SK-N-SH treated with all-trans-retinoic acid at 6 μM for 48 hours (cell line): ENCODE measurements at regions not wholly inside any gene's neighbourhood (a gene's known extent, or its start where the extent isn't known, plus 50 kb on each side); places are given as distances from the start of the nearest gene placed in this dataset.

Source experiments
- ATAC-seq: fragments of 200-7000 bp; cut with Tn5 transposase; 3 replicates; pipeline ENCODE4 v1.9.1; 2020; ENCODE audit warnings: mild to moderate bottlenecking, moderate library complexity
- BACH2 ChIP-seq: fragments of 250-450 bp; sonication (Bioruptor Pico); IDR thresholded peaks from 2 replicates; pipeline ENCODE4 v1.9.0; 2021; ENCODE audit warnings: mild to moderate bottlenecking, borderline replicate concordance
- CREB5 ChIP-seq: fragments of 250-450 bp; sonication (Bioruptor Pico); IDR thresholded peaks from 2 replicates; pipeline ENCODE4 v1.5.1; 2020; ENCODE audit warnings: low read depth, mild to moderate bottlenecking, moderate library complexity
- CSDC2 ChIP-seq: fragments of 250-450 bp; sonication (Bioruptor Pico); IDR thresholded peaks from 2 replicates; pipeline ENCODE4 v1.5.0; 2020; ENCODE audit warnings: mild to moderate bottlenecking, moderate library complexity
- CSRNP3 ChIP-seq: fragments of 250-450 bp; sonication (Bioruptor Pico); IDR thresholded peaks from 2 replicates; pipeline ENCODE4 v1.5.1; 2021; ENCODE audit warnings: mild to moderate bottlenecking, moderate library complexity
- ESRRG ChIP-seq: fragments of 250-450 bp; sonication (Bioruptor Pico); IDR thresholded peaks from 2 replicates; pipeline ENCODE4 v1.6.1; 2021; ENCODE audit warnings: mild to moderate bottlenecking
- GLIS3 ChIP-seq: fragments of 250-450 bp; sonication (Bioruptor Pico); IDR thresholded peaks from 2 replicates; pipeline ENCODE4 v1.5.0; 2020; ENCODE audit warnings: mild to moderate bottlenecking, moderate library complexity
- OSR1 ChIP-seq: fragments of 250-450 bp; sonication (Bioruptor Pico); IDR thresholded peaks from 2 replicates; pipeline ENCODE4 v1.8.0; 2022; ENCODE audit warnings: moderate library complexity, mild to moderate bottlenecking, inconsistent platforms
- PATZ1 ChIP-seq: fragments of 250-450 bp; sonication (Bioruptor Pico); IDR thresholded peaks from 2 replicates; pipeline ENCODE4 v1.8.0; 2020; ENCODE audit warnings: mild to moderate bottlenecking, moderate library complexity, borderline replicate concordance
- POU6F1 ChIP-seq: fragments of 250-450 bp; sonication (Bioruptor Pico); IDR thresholded peaks from 2 replicates; pipeline ENCODE4 v1.8.0; 2021; ENCODE audit warnings: low read depth, mild to moderate bottlenecking, moderate library complexity, borderline replicate concordance
- PPARA ChIP-seq: fragments of 250-450 bp; sonication (Bioruptor Pico); IDR thresholded peaks from 2 replicates; pipeline ENCODE4 v1.5.0; 2020; ENCODE audit warnings: mild to moderate bottlenecking, borderline replicate concordance
- RARB ChIP-seq: fragments of 250-450 bp; sonication (Bioruptor Pico); IDR thresholded peaks from 2 replicates; pipeline ENCODE4 v1.8.0; 2021; ENCODE audit warnings: mild to moderate bottlenecking, moderate library complexity
- SNAI2 ChIP-seq: fragments of 250-450 bp; sonication (Bioruptor Pico); IDR thresholded peaks from 2 replicates; pipeline ENCODE4 v1.5.0; 2020; ENCODE audit warnings: mild to moderate bottlenecking, moderate library complexity
- TCF4 ChIP-seq: fragments of 250-450 bp; sonication (Bioruptor Pico); IDR thresholded peaks from 2 replicates; pipeline ENCODE4 v1.8.0; 2021; ENCODE audit warnings: mild to moderate bottlenecking, moderate library complexity, borderline replicate concordance
- TOX ChIP-seq: fragments of 250-450 bp; sonication (Bioruptor Pico); IDR thresholded peaks from 2 replicates; pipeline ENCODE4 v1.8.0; 2021; ENCODE audit warnings: mild to moderate bottlenecking, moderate library complexity, borderline replicate concordance
- TSHZ2 ChIP-seq: fragments of 250-450 bp; sonication (Bioruptor Pico); IDR thresholded peaks from 2 replicates; pipeline ENCODE4 v1.5.0; 2020; ENCODE audit warnings: mild to moderate bottlenecking, moderate library complexity
- ZC3H10 ChIP-seq: fragments of 250-450 bp; sonication (Bioruptor Pico); IDR thresholded peaks from 2 replicates; pipeline ENCODE4 v1.5.1; 2021; ENCODE audit warnings: mild to moderate bottlenecking, moderate library complexity
- ZFP3 ChIP-seq: fragments of 250-450 bp; sonication (Bioruptor Pico); IDR thresholded peaks from 2 replicates; pipeline ENCODE4 v1.5.0; 2020; ENCODE audit warnings: mild to moderate bottlenecking, moderate library complexity
- ZFP30 ChIP-seq: fragments of 450-650 bp; formaldehyde crosslinking; IDR thresholded peaks from 2 replicates; pipeline ENCODE4 v1.5.0; 2022; ENCODE audit warnings: mild to moderate bottlenecking, moderate library complexity
- ZNF565 ChIP-seq: fragments of 450-650 bp; formaldehyde crosslinking; conservative IDR thresholded peaks from 2 replicates; pipeline ENCODE4 v1.5.0; 2020; ENCODE audit warnings: low read depth, mild to moderate bottlenecking, moderate library complexity
- ZNF70 ChIP-seq: fragments of 450-650 bp; formaldehyde crosslinking; IDR thresholded peaks from 2 replicates; pipeline ENCODE4 v1.5.0; 2020; ENCODE audit warnings: mild to moderate bottlenecking, moderate library complexity
- ZNF8 ChIP-seq: fragments of 450-650 bp; formaldehyde crosslinking; IDR thresholded peaks from 2 replicates; pipeline ENCODE4 v1.5.0; 2020; ENCODE audit warnings: mild to moderate bottlenecking, moderate library complexity

- TF ChIP-seq ZC3H10 (CRISPR knock-in tag), result no peak
- no peak for TF ChIP-seq ESRRG (CRISPR knock-in tag)
- no peak for TF ChIP-seq PPARA (CRISPR knock-in tag)
- no peak for TF ChIP-seq ZNF70
- TF ChIP-seq TOX (CRISPR knock-in tag), result no peak
- TF ChIP-seq, all 23 proteins: peak for 0
- ATAC-seq, result no peak
These were observed 362.5 kb upstream of the ERCC4 start for GRCh38 chr16:13557418-13557817.

- ATAC-seq, result no peak
These were observed 361.2 kb upstream of the ERCC4 start for GRCh38 chr16:13558752-13559151.

GRCh38 chr16:13559624-13560023 is 360.3 kb upstream of the ERCC4 start:
- ATAC-seq, result no peak
- TF ChIP-seq PATZ1 (CRISPR knock-in tag), result no peak
- no peak for TF ChIP-seq CSRNP3 (CRISPR knock-in tag)
- no peak for TF ChIP-seq PPARA (CRISPR knock-in tag)
- no peak for TF ChIP-seq TSHZ2
- no peak for TF ChIP-seq CREB5
- no peak for TF ChIP-seq ZFP3
- TF ChIP-seq SNAI2 (CRISPR knock-in tag), result no peak
- TF ChIP-seq TCF4 (CRISPR knock-in tag), result no peak
- no peak for TF ChIP-seq POU6F1 (CRISPR knock-in tag)
- TF ChIP-seq GLIS3 (CRISPR knock-in tag), result no peak
- TF ChIP-seq, all 23 proteins: peak for 0

More at GRCh38 chr16:13558752-13559151, 361.2 kb upstream of the ERCC4 start:
- TF ChIP-seq RARB (no peak), ZFP30 (CRISPR knock-in tag) (no peak), GLIS3 (CRISPR knock-in tag) (no peak), ZNF565 (CRISPR knock-in tag) (no peak), OSR1 (CRISPR knock-in tag) (no peak), ZNF8 (CRISPR knock-in tag) (no peak)

GRCh38 chr16:13560151-13560550 is 359.8 kb upstream of the ERCC4 start:
- no peak for ATAC-seq
- TF ChIP-seq CSRNP3 (CRISPR knock-in tag), result no peak
- TF ChIP-seq PATZ1 (CRISPR knock-in tag), result no peak
- no peak for TF ChIP-seq CSDC2 (CRISPR knock-in tag)
- TF ChIP-seq ZC3H10 (CRISPR knock-in tag), result no peak
- TF ChIP-seq SNAI2 (CRISPR knock-in tag), result no peak
- TF ChIP-seq CREB5, result no peak
- TF ChIP-seq ZNF565 (CRISPR knock-in tag), result no peak
- no peak for TF ChIP-seq BACH2 (CRISPR knock-in tag)
- TF ChIP-seq ZFP30 (CRISPR knock-in tag), result no peak
- no peak for TF ChIP-seq OSR1 (CRISPR knock-in tag)
- TF ChIP-seq RARB, result no peak
